ENCODE measurements at regions not wholly inside any gene's neighbourhood (a gene's known extent, or its start where the extent isn't known, plus 50 kb on each side); places are given as distances from the start of the nearest gene placed in this dataset.

DNA sequence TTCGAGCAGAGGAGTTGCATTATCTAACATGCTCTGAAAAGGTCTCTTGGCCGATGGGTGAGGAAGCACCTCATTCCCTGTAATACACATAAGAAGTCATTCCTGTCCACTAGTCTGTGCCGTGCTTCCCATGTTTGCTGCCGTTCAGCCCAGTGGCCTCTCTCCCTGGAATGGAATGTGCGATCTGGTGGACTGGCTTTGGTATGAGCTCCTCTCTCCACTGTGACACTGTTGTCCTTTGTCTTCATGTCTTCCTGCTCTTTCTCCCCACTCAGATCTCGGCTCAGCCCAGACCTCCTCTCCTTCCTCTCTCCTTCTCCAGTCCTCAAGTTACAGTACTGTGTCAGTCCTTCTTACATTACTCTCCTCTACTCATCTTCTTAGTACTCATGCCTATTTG is 192.8 kb upstream of the KLF6 start:
- TF ChIP-seq, protein P1, sequence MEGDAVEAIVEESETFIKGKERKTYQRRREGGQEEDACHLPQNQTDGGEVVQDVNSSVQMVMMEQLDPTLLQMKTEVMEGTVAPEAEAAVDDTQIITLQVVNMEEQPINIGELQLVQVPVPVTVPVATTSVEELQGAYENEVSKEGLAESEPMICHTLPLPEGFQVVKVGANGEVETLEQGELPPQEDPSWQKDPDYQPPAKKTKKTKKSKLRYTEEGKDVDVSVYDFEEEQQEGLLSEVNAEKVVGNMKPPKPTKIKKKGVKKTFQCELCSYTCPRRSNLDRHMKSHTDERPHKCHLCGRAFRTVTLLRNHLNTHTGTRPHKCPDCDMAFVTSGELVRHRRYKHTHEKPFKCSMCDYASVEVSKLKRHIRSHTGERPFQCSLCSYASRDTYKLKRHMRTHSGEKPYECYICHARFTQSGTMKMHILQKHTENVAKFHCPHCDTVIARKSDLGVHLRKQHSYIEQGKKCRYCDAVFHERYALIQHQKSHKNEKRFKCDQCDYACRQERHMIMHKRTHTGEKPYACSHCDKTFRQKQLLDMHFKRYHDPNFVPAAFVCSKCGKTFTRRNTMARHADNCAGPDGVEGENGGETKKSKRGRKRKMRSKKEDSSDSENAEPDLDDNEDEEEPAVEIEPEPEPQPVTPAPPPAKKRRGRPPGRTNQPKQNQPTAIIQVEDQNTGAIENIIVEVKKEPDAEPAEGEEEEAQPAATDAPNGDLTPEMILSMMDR (IDR thresholded peaks at IDR 0.05; ENCODE audit: insufficient read depth, low read depth, low read length) = no peak
- no peak for TF ChIP-seq EZH2 (IDR thresholded peaks at IDR 0.05; ENCODE audit: insufficient read depth, low read length)
